B cell (primary cell): ENCODE measurements at regions not wholly inside any gene's neighbourhood (a gene's known extent, or its start where the extent isn't known, plus 50 kb on each side); places are given as distances from the start of the nearest gene placed in this dataset.
"Not testable (repeated sequence)": the region's sequence is repeated elsewhere in the genome, so short reads cannot be mapped to it uniquely, and the experiment has no call there.

Experiments used
- ATAC-seq: fragments of 200-7000 bp; cut with Tn5 transposase; one replicate; pipeline ENCODE4 v1.10.0; 2021; ENCODE audit warnings: low read depth, mild to moderate bottlenecking, moderate number of reproducible peaks, moderate library complexity
- CTCF ChIA-PET: fragments of 350-600 bp; sonication (Branson Sonifier 250); formaldehyde crosslinking; loops from one replicate; lab custom pipeline; 2021; ENCODE audit warnings: antibody characterized with exemption, inconsistent platforms; lab: Charles Lee
- POLR2A ChIA-PET: fragments of 350-600 bp; sonication (Branson Sonifier 250); formaldehyde crosslinking; loops from one replicate; lab custom pipeline; 2021; ENCODE audit warnings: antibody characterized with exemption; lab: Charles Lee
- DNase-seq: peaks from one replicate; pipeline ENCODE4 v3.0.0; 2013
- H2AFZ ChIP-seq: 2 replicates; pipeline ENCODE4 v1.6.1; 2012; ENCODE audit warnings: mild to moderate bottlenecking, low read depth, low read length; ENCODE audit not compliant: insufficient read depth, poor library complexity, severe bottlenecking
- H3K27ac ChIP-seq, 2 donors: 1 replicate in 1 of 2; 2 replicates in 1 of 2; pipeline ENCODE4 v1.5.1; 2012 to 2013; ENCODE audit warnings: low read length in 2 of 2, mild to moderate bottlenecking in 2 of 2, moderate library complexity in 1 of 2
- H3K27me3 ChIP-seq, 4 experiments: fragments of 200-600 bp in 1 of 4; sonication (generic) in 1 of 4; replicated peaks in 1 of 4; 1 replicate in 2 of 4; 2 replicates in 2 of 4; pipeline versions ENCODE4 v1.6.1 to v1.7.0; 2013 to 2016; ENCODE audit warnings: low read length in 3 of 4, mild to moderate bottlenecking in 2 of 4, mixed read lengths in 1 of 4, moderate library complexity in 1 of 4; ENCODE audit not compliant: insufficient read depth in 4 of 4, control insufficient read depth in 3 of 4; ENCODE audit errors: control extremely low read depth in 1 of 4
- H3K36me3 ChIP-seq, 2 experiments: replicated peaks in 1 of 2; 1 replicate in 1 of 2; 2 replicates in 1 of 2; pipeline versions ENCODE4 v1.6.1 to v1.7.1; 2013; ENCODE audit warnings: low read length in 1 of 2; ENCODE audit not compliant: insufficient read depth in 2 of 2, control insufficient read depth in 1 of 2; ENCODE audit errors: control extremely low read depth in 1 of 2, extremely low read depth in 1 of 2
- H3K4me1 ChIP-seq, 2 donors: fragments of 200-600 bp in 1 of 2; sonication (generic) in 1 of 2; 1 replicate in 1 of 2; 2 replicates in 1 of 2; pipeline versions ENCODE4 v1.5.1 to v1.6.1; 2013 to 2017; ENCODE audit warnings: low read length in 2 of 2; ENCODE audit not compliant: control insufficient read depth in 2 of 2, insufficient read depth in 2 of 2
- H3K4me2 ChIP-seq: replicated peaks from 2 replicates; pipeline ENCODE3; 2012; ENCODE audit warnings: mild to moderate bottlenecking, low read depth, low read length; ENCODE audit not compliant: poor library complexity, severe bottlenecking
- H3K4me3 ChIP-seq, 5 experiments: fragments of 200-600 bp in 1 of 5; sonication (generic) in 1 of 5; 1 replicate in 3 of 5; 2 replicates in 2 of 5; pipeline versions ENCODE4 v1.5.1 to v1.7.0; 2011 to 2016; ENCODE audit warnings: low read length in 4 of 5, mild to moderate bottlenecking in 4 of 5, low read depth in 2 of 5, control low read depth in 1 of 5, moderate library complexity in 1 of 5; ENCODE audit not compliant: insufficient read depth in 1 of 5; ENCODE audit errors: control extremely low read depth in 1 of 5, extremely low read depth in 1 of 5
- H3K79me2 ChIP-seq: fragments of 200-600 bp; sonication (generic); one replicate; pipeline ENCODE4 v1.6.0; 2016; ENCODE audit warnings: low read length; ENCODE audit not compliant: control insufficient read depth, insufficient read depth
- H3K9ac ChIP-seq: fragments of 200-600 bp; sonication (generic); 2 replicates; pipeline ENCODE4 v1.6.1; 2017; ENCODE audit warnings: mild to moderate bottlenecking, low read length, moderate library complexity
- H3K9me3 ChIP-seq, 3 donors: one replicate each; pipeline versions ENCODE4 v1.6.1 to v1.7.1; 2013; ENCODE audit warnings: low read length in 2 of 3; ENCODE audit not compliant: control insufficient read depth in 2 of 3, insufficient read depth in 1 of 3; ENCODE audit errors: control extremely low read depth in 1 of 3
- H4K20me1 ChIP-seq: 2 replicates; pipeline ENCODE4 v1.6.0; 2012; ENCODE audit warnings: mild to moderate bottlenecking, low read length; ENCODE audit not compliant: insufficient read depth, control insufficient read depth, poor library complexity, severe bottlenecking
- H3K27ac Mint-ChIP-seq: one replicate; pipeline ENCODE4 v1.8.0; 2021; ENCODE audit warnings: mixed read lengths
- H3K27me3 Mint-ChIP-seq: one replicate; pipeline ENCODE4 v1.8.0; 2021; ENCODE audit warnings: mixed read lengths
- H3K4me1 Mint-ChIP-seq: one replicate; pipeline ENCODE4 v1.8.0; 2021; ENCODE audit warnings: mixed read lengths
- H3K4me3 Mint-ChIP-seq: one replicate; pipeline ENCODE4 v1.8.0; 2021; ENCODE audit warnings: mixed read lengths
- H3K9me3 Mint-ChIP-seq: one replicate; pipeline ENCODE4 v1.8.0; 2022; ENCODE audit warnings: mixed read lengths; ENCODE audit not compliant: insufficient read depth
- CTCF ChIP-seq: fragments of 200-600 bp; IDR thresholded peaks from one replicate; pipeline ENCODE4 v1.8.0; 2022; ENCODE audit warnings: antibody characterized with exemption, mild to moderate bottlenecking
- EZH2 ChIP-seq: IDR thresholded peaks from 2 replicates; pipeline ENCODE4 v1.6.1; 2012; ENCODE audit warnings: borderline replicate concordance, low read depth, mild to moderate bottlenecking, moderate library complexity, low read length; ENCODE audit not compliant: insufficient read depth, poor library complexity, severe bottlenecking
- WGBS: methylation state at CpG from one replicate; pipeline ENCODE4 v1.1.5; 2013; ENCODE audit warnings: missing lambda C conversion rate; ENCODE audit not compliant: insufficient coverage; 5-methylcytosine and 5-hydroxymethylcytosine counted together
- intact Hi-C: fragments of 100-400 bp; cut with micrococcal nuclease; formaldehyde crosslinking; loops from one replicate; pipeline ENCODE4 v1.10.0; 2022

DNA sequence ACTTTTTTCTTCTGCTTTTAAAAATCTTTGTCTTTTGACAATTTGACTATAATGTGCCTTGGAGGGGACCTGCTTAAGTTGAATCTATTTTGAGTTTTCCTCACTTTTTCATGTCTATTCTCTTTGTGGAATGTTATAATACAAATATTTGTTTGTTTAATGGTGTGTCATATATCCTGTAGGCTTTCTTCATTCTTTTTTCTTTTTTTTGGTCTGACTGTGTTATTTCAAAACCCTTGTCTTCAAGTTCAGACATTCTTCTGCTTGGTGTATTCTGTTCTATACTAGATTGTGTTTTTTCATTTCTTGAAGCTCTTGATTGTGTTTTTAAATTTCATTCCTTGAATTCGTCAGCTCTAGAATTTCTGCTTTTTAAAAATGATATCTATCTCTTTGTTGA is 228.2 kb downstream of the STK31 start:
- DNase-seq (no peak), ATAC-seq (no peak)
- Histone ChIP-seq H3K4me3 (no peak overlapping the region), H3K36me3 (no peaks in the 10 kb centered on the region), H3K27me3 (no peaks in the 10 kb centered on the region), H4K20me1 (no peaks in the 10 kb centered on the region), H3K4me2 (no peak overlapping the region), H3K4me1 (no peaks in the 10 kb centered on the region), H3K9ac (no peak overlapping the region), H3K79me2 (no peaks in the 10 kb centered on the region), H3K27ac (no peak overlapping the region), H2AFZ (no peak overlapping the region), H3K9me3 (no peaks in the 10 kb centered on the region)
- Mint-ChIP-seq H3K9me3 (no peaks in the 10 kb centered on the region), H3K4me1 (no peaks in the 10 kb centered on the region), H3K27me3 (peaks cover 38% of the 10 kb centered on the region), H3K4me3 (no peak overlapping the region), H3K27ac (no peak overlapping the region)
- intact Hi-C loops = no loop called here
- TF ChIP-seq CTCF (no peak), EZH2 (no peak)
- ChIA-PET CTCF (no interaction called here), POLR2A (no interaction called here)
- WGBS = no CpG with 5 or more reads among the region's 1 CpG

DNA sequence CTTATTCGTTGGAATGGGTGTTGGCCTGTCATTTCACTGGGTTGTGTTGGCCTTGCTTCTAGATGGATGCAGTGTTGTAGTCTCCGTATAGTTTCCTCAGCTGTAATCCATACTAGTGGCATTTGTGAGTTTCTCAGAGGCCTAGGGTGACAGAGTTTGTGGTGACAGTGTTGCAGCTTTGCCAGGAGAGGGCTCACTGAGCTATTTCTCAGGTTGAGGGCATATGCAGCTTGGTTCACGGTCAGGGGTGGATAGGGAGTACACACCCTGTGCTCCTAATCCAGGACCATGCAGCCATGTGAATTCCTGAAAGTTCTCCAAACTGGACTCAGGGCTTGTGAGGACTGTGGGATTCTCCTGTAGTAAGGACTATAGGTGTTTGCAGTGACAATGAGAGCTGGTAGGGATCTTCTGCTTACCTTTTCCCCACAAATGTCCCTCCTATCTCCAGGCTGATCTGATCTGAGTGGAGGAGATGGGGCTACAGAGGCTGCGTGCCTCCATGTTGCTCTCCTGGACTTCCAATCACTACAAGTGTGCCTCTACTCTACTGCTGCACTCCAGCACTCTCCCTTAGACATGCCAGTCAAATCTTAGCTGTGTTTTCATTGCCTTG is 229.0 kb downstream of the STK31 start:
- TF ChIP-seq EZH2 = no peak
- no peak for TF ChIP-seq CTCF
- Histone ChIP-seq H3K27me3 (no peaks in the 10 kb centered on the region), H3K36me3 (no peaks in the 10 kb centered on the region), H4K20me1 (no peaks in the 10 kb centered on the region), H3K79me2 (no peaks in the 10 kb centered on the region), H2AFZ (no peak overlapping the region), H3K27ac (no peak overlapping the region), H3K4me2 (no peak overlapping the region), H3K9ac (no peak overlapping the region), H3K9me3 (peaks cover 0 to 6% (median 0%) of the 10 kb centered on the region in 3 donors), H3K4me3 (no peak overlapping the region), H3K4me1 (no peaks in the 10 kb centered on the region)
- no peaks in the 10 kb centered on the region for H3K9me3 Mint-ChIP-seq
- ChIA-PET CTCF (no interaction called here), POLR2A (no interaction called here)
- 41% methylated on average over 3 of the region's 4 CpGs for WGBS
- DNase-seq = no peak
- H3K27ac Mint-ChIP-seq = no peak overlapping the region
- peaks cover 38% of the 10 kb centered on the region for H3K27me3 Mint-ChIP-seq
- intact Hi-C loops = no loop called here
- no peak overlapping the region for H3K4me3 Mint-ChIP-seq
- H3K4me1 Mint-ChIP-seq = no peaks in the 10 kb centered on the region
- ATAC-seq = no peak

- H3K27ac Mint-ChIP-seq, H3K4me3 Mint-ChIP-seq, H3K4me1 ChIP-seq, POLR2A ChIA-PET, H3K9me3 Mint-ChIP-seq, H3K9ac ChIP-seq, intact Hi-C loops, DNase-seq, H2AFZ ChIP-seq, H3K4me1 Mint-ChIP-seq, H4K20me1 ChIP-seq, H3K27ac ChIP-seq, ATAC-seq, H3K36me3 ChIP-seq, H3K9me3 ChIP-seq, H3K79me2 ChIP-seq, H3K27me3 ChIP-seq, H3K4me2 ChIP-seq, H3K4me3 ChIP-seq, CTCF ChIA-PET: not testable (repeated sequence)
- WGBS = no CpG with 5 or more reads among the region's 2 CpGs
- peaks cover 45% of the 10 kb centered on the region for H3K27me3 Mint-ChIP-seq
These were observed 229.7 kb downstream of the STK31 start for GRCh38 chr7:23939747-23940146.
